KMS-11 (cell line): ENCODE measurements at regions not wholly inside any gene's neighbourhood (a gene's known extent, or its start where the extent isn't known, plus 50 kb on each side); places are given as distances from the start of the nearest gene placed in this dataset.

Experiments used
- H2AFZ ChIP-seq: fragments of 200-600 bp; sonication (generic); 2 replicates; pipeline ENCODE4 v1.6.1; 2016; ENCODE audit warnings: antibody characterized with exemption, mixed run types, low read depth
- H3K27ac ChIP-seq: fragments of 200-600 bp; sonication (generic); 2 replicates; pipeline ENCODE4 v1.6.1; 2016; ENCODE audit warnings: mild to moderate bottlenecking, mixed run types
- H3K27me3 ChIP-seq: fragments of 200-600 bp; sonication (generic); 2 replicates; pipeline ENCODE4 v1.6.1; 2017; ENCODE audit warnings: mild to moderate bottlenecking, low read depth, mixed run types, moderate library complexity; ENCODE audit not compliant: insufficient read depth
- H3K36me3 ChIP-seq: fragments of 200-600 bp; sonication (generic); 2 replicates; pipeline ENCODE4 v1.6.1; 2017; ENCODE audit warnings: mild to moderate bottlenecking, mixed run types; ENCODE audit not compliant: insufficient read depth
- H3K4me1 ChIP-seq: fragments of 200-600 bp; sonication (generic); 2 replicates; pipeline ENCODE4 v1.6.1; 2016; ENCODE audit warnings: mild to moderate bottlenecking, low read depth, mixed run types; ENCODE audit not compliant: poor library complexity, severe bottlenecking
- H3K4me2 ChIP-seq: fragments of 200-600 bp; sonication (generic); 2 replicates; pipeline ENCODE4 v1.7.0; 2016; ENCODE audit warnings: mild to moderate bottlenecking, mixed run types
- H3K4me3 ChIP-seq: fragments of 200-600 bp; sonication (generic); IDR thresholded peaks from 2 replicates; pipeline ENCODE4 v1.6.1; 2017; ENCODE audit warnings: low read depth, low read length, mixed read lengths; ENCODE audit not compliant: insufficient read depth
- H3K79me2 ChIP-seq: fragments of 200-600 bp; sonication (generic); 2 replicates; pipeline ENCODE4 v1.6.1; 2016; ENCODE audit warnings: low read depth, mixed run types; ENCODE audit not compliant: insufficient read depth
- H3K9ac ChIP-seq: fragments of 200-600 bp; sonication (generic); 2 replicates; pipeline ENCODE4 v1.6.1; 2016; ENCODE audit warnings: mild to moderate bottlenecking, mixed run types
- H4K20me1 ChIP-seq: fragments of 200-600 bp; sonication (generic); 2 replicates; pipeline ENCODE4 v1.6.1; 2016; ENCODE audit warnings: mild to moderate bottlenecking, mixed run types; ENCODE audit not compliant: insufficient read depth
- TF ChIP-seq, protein P1 (sequence below): fragments of 200-600 bp; sonication (generic); conservative IDR thresholded peaks from 2 replicates; pipeline ENCODE4 v1.6.1; 2017; ENCODE audit warnings: low read depth, mild to moderate bottlenecking, antibody characterized with exemption, low read length, moderate library complexity, mixed read lengths

GRCh38 chr3:64316971-64317370 is 91.7 kb upstream of the PRICKLE2 start:
- H2AFZ ChIP-seq = no peak overlapping the region
- H4K20me1 ChIP-seq = no peaks in the 10 kb centered on the region
- no peaks in the 10 kb centered on the region for H3K36me3 ChIP-seq
- no peaks in the 10 kb centered on the region for H3K79me2 ChIP-seq
- H3K27me3 ChIP-seq = no peaks in the 10 kb centered on the region
- no peaks in the 10 kb centered on the region for H3K4me1 ChIP-seq
- no peak overlapping the region for H3K4me3 ChIP-seq
- no peak overlapping the region for H3K9ac ChIP-seq
- H3K27ac ChIP-seq = no peak overlapping the region
- H3K4me2 ChIP-seq = no peak overlapping the region
- TF ChIP-seq, protein P1, sequence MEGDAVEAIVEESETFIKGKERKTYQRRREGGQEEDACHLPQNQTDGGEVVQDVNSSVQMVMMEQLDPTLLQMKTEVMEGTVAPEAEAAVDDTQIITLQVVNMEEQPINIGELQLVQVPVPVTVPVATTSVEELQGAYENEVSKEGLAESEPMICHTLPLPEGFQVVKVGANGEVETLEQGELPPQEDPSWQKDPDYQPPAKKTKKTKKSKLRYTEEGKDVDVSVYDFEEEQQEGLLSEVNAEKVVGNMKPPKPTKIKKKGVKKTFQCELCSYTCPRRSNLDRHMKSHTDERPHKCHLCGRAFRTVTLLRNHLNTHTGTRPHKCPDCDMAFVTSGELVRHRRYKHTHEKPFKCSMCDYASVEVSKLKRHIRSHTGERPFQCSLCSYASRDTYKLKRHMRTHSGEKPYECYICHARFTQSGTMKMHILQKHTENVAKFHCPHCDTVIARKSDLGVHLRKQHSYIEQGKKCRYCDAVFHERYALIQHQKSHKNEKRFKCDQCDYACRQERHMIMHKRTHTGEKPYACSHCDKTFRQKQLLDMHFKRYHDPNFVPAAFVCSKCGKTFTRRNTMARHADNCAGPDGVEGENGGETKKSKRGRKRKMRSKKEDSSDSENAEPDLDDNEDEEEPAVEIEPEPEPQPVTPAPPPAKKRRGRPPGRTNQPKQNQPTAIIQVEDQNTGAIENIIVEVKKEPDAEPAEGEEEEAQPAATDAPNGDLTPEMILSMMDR = no peak

DNA sequence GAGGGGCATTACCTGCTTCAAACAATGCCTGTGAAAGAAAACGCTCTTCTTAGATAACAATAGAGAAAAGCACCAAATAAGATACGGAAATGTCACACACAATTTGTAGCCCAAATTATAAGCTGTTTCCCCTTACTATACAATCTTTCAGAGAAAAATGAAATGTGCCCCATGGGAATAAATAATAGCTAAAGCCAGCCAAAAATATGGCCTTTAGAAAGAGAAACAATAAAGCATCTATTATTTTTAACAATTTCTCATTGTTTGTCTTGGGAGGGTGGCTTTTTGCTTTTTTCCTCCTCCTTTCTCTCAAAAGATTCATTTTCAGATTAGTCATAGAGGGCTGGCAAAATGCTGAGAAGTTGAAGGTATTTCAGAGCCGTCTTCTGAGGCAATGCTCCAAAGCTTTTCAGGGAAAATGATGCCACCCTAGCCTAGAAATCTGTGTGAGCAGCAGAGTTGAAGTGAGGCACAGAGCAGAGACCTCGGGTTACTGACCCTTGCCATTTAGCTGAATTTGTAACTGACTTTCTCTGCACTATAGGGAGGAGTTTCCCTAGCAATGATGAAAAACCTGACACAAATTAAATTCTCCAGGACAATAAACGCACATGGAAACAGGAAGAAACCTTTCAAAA is 86.3 kb upstream of the PRICKLE2 start:
- Histone ChIP-seq H3K4me1 (no peaks in the 10 kb centered on the region), H3K27ac (no peak overlapping the region), H3K4me3 (no peak overlapping the region), H4K20me1 (no peaks in the 10 kb centered on the region), H2AFZ (no peak overlapping the region), H3K9ac (no peak overlapping the region), H3K36me3 (no peaks in the 10 kb centered on the region), H3K27me3 (no peaks in the 10 kb centered on the region), H3K4me2 (no peak overlapping the region), H3K79me2 (no peaks in the 10 kb centered on the region)
- TF ChIP-seq, protein P1 = no peak

DNA sequence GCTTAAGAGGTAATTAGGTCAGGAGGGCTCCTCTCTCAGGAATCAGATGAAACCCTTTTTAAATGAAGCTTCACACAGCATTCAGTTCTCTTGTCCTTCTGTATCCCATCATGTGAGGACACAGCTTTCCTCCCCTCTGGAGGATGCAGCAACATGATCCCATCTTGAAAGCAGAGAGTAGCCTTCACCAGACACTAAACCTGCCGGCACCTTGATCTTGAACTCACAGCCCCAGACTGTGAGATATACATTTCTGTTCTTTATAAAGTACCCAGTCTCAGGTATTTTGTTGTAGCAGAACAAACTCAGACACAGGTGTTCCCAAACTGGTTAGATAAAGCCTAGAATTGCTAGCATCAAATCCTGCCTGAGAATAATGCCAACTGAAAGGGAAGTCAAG is 83.7 kb upstream of the PRICKLE2 start:
- Histone ChIP-seq H3K4me3 (no peak overlapping the region), H3K4me1 (no peaks in the 10 kb centered on the region), H4K20me1 (no peaks in the 10 kb centered on the region), H3K27me3 (no peaks in the 10 kb centered on the region), H3K27ac (no peak overlapping the region), H3K36me3 (no peaks in the 10 kb centered on the region), H3K9ac (no peak overlapping the region), H3K79me2 (no peaks in the 10 kb centered on the region), H2AFZ (no peak overlapping the region), H3K4me2 (no peak overlapping the region)
- TF ChIP-seq, protein P1 = no peak

- Histone ChIP-seq H3K9ac (no peak overlapping the region), H2AFZ (no peak overlapping the region), H3K4me3 (no peak overlapping the region), H3K79me2 (no peaks in the 10 kb centered on the region), H3K4me2 (no peak overlapping the region), H3K4me1 (no peaks in the 10 kb centered on the region), H3K27me3 (no peaks in the 10 kb centered on the region), H4K20me1 (no peaks in the 10 kb centered on the region), H3K27ac (no peak overlapping the region), H3K36me3 (no peaks in the 10 kb centered on the region)
- TF ChIP-seq, protein P1 = no peak
Measured at GRCh38 chr3:64306745-64307144, 81.5 kb upstream of the PRICKLE2 start.
